K562 (cell line): ENCODE measurements at regions not wholly inside any gene's neighbourhood (a gene's known extent, or its start where the extent isn't known, plus 50 kb on each side); places are given as distances from the start of the nearest gene placed in this dataset.

Experiments
- ATAC-seq: fragments of 200-7000 bp; cut with Tn5 transposase; 3 replicates; pipeline ENCODE4 v1.9.1; 2020; ENCODE audit warnings: moderate library complexity
- BruUV-seq: library from RNA; stranded (reverse); fragments of 400-500 nt; replicated peaks from 2 replicates; lab custom pipeline; 2021; lab: Mats Ljungman, UMichigan
- CTCF ChIA-PET: fragments of 300-600 bp; formaldehyde crosslinking; extraction: SDS; loops from one replicate; lab custom pipeline; 2021; ENCODE audit warnings: low intra/inter-chr PET ratio; lab: Yijun Ruan, JAX
- POLR2A ChIA-PET: fragments of 300-600, 350-650 bp; sonication (Branson Sonifier 250); formaldehyde crosslinking; extraction: SDS; loops from one replicate; lab custom pipeline; 2021; ENCODE audit warnings: antibody characterized with exemption, inconsistent platforms; lab: Yijun Ruan, JAX
- DNase-seq, 4 experiments: peaks; one replicate each; pipeline versions ENCODE4 v3.0.0 to v3.0.0-alpha.2; 2011 to 2018; ENCODE audit warnings: low spot score in 3 of 4, mixed read lengths in 3 of 4; ENCODE audit errors: extremely low read depth in 1 of 4
- FAIRE-seq: peaks from 2 replicates; lab custom pipeline; 2011; peaks lifted over from hg19 to GRCh38; lab: Jason Lieb, UNC
- H2AFZ ChIP-seq: 2 replicates; pipeline ENCODE4 v1.6.0; 2011; ENCODE audit warnings: low read depth, low read length, control low read depth, inconsistent platforms
- H3K27ac ChIP-seq: fragments of 200-600 bp; 3 replicates; pipeline ENCODE4 v1.8.0; 2011; ENCODE audit warnings: low read depth, mild to moderate bottlenecking, control low read depth, inconsistent platforms, low read length, moderate library complexity, mixed read lengths; ENCODE audit errors: extremely low read depth
- H3K27me3 ChIP-seq, 2 experiments: fragments of 300-600 bp in 1 of 2; 2 replicates in 1 of 2; 3 replicates in 1 of 2; pipeline versions ENCODE4 v1.6.0 to v1.8.0; 2011; ENCODE audit warnings: inconsistent platforms in 2 of 2, low read length in 2 of 2, mild to moderate bottlenecking in 1 of 2, mixed read lengths in 1 of 2, moderate library complexity in 1 of 2; ENCODE audit not compliant: control insufficient read depth in 2 of 2, insufficient read depth in 2 of 2
- H3K36me3 ChIP-seq: fragments of 300-600 bp; 3 replicates; pipeline ENCODE4 v1.8.0; 2011; ENCODE audit warnings: mild to moderate bottlenecking, low read length, inconsistent platforms; ENCODE audit not compliant: control insufficient read depth, insufficient read depth
- H3K4me1 ChIP-seq, 2 experiments: fragments of 200-600 bp in 1 of 2; replicated peaks in 1 of 2; 2 replicates in 1 of 2; 3 replicates in 1 of 2; pipeline versions ENCODE4 v1.5.1 to v1.8.0; 2011; ENCODE audit warnings: inconsistent platforms in 2 of 2, low read length in 2 of 2, mild to moderate bottlenecking in 1 of 2, mixed read lengths in 1 of 2, moderate library complexity in 1 of 2; ENCODE audit not compliant: control insufficient read depth in 2 of 2, insufficient read depth in 2 of 2
- H3K4me2 ChIP-seq: 2 replicates; pipeline ENCODE4 v1.6.1; 2011; ENCODE audit warnings: low read length, control low read depth, inconsistent platforms, mixed read lengths; ENCODE audit not compliant: insufficient read depth
- H3K4me3 ChIP-seq: fragments of 200-600 bp; sonication (generic), shearing (Covaris generic); 2 replicates; pipeline ENCODE4 v1.5.1; 2016; ENCODE audit warnings: control low read depth, inconsistent platforms
- H3K79me2 ChIP-seq: fragments of 200-600 bp; 3 replicates; pipeline ENCODE4 v1.8.0; 2011; ENCODE audit warnings: low read length, inconsistent platforms; ENCODE audit not compliant: control insufficient read depth, insufficient read depth
- H3K9ac ChIP-seq, 2 experiments: 2 replicates each; pipeline versions ENCODE4 v1.6.0 to v1.6.1; 2011; ENCODE audit warnings: low read depth in 2 of 2, low read length in 2 of 2, control low read depth in 1 of 2, inconsistent platforms in 1 of 2, mild to moderate bottlenecking in 1 of 2, mixed read lengths in 1 of 2; ENCODE audit not compliant: insufficient read depth in 1 of 2
- H3K9me1 ChIP-seq: one replicate; pipeline ENCODE4 v1.6.0; 2011; ENCODE audit warnings: inconsistent platforms, mild to moderate bottlenecking, low read length, moderate library complexity; ENCODE audit not compliant: control insufficient read depth, insufficient read depth
- H3K9me3 ChIP-seq: replicated peaks from 2 replicates; pipeline ENCODE4 v1.5.1; 2011; ENCODE audit warnings: low read depth, low read length, inconsistent platforms; ENCODE audit not compliant: control insufficient read depth, insufficient read depth
- H4K20me1 ChIP-seq: replicated peaks from 2 replicates; pipeline ENCODE4 v1.6.1; 2011; ENCODE audit warnings: low read length, inconsistent platforms, mixed read lengths; ENCODE audit not compliant: control insufficient read depth, insufficient read depth
- DMBX1 ChIP-seq: fragments of 250-450 bp; sonication (Bioruptor Pico); IDR thresholded peaks from 2 replicates; pipeline ENCODE4 v1.8.0; 2022; ENCODE audit warnings: inconsistent platforms, mild to moderate bottlenecking, moderate library complexity, borderline replicate concordance
- ELF4 ChIP-seq: fragments of 450-650 bp; formaldehyde crosslinking; IDR thresholded peaks from 2 replicates; pipeline ENCODE4 v1.4.0; 2022; ENCODE audit warnings: missing genetic modification characterization
- GTF2B ChIP-seq: IDR thresholded peaks from 2 replicates; pipeline ENCODE4 v1.6.1; 2011; ENCODE audit not compliant: insufficient read length; ENCODE audit errors: extremely low read depth
- HDAC1 ChIP-seq, 2 experiments: fragments of 450-650 bp; IDR thresholded peaks; 2 replicates each; pipeline ENCODE4 v1.6.1; 2016 to 2017; ENCODE audit warnings: inconsistent platforms in 1 of 2, mild to moderate bottlenecking in 1 of 2, moderate library complexity in 1 of 2
- ID3 ChIP-seq, 2 experiments: fragments of 250-450 bp in 1 of 2; fragments of 450-650 bp in 1 of 2; sonication (Bioruptor Pico) in 1 of 2; IDR thresholded peaks; 2 replicates each; pipeline versions ENCODE4 v1.6.1 to v1.8.0; 2016 to 2021; ENCODE audit warnings: mild to moderate bottlenecking in 2 of 2, moderate library complexity in 2 of 2, missing compliant biosample characterization in 1 of 2, missing genetic modification characterization in 1 of 2
- MCM2 ChIP-seq: fragments of 450-650 bp; IDR thresholded peaks from 2 replicates; pipeline ENCODE4 v1.6.1; 2017; ENCODE audit warnings: low read depth, mild to moderate bottlenecking
- NR3C1 ChIP-seq: sonication (generic); formaldehyde crosslinking; IDR thresholded peaks from 2 replicates; pipeline ENCODE4 v1.8.1; 2022; ENCODE audit warnings: missing genetic modification reagents
- PREB ChIP-seq: sonication (generic); formaldehyde crosslinking; IDR thresholded peaks from 2 replicates; pipeline ENCODE4 v1.8.1; 2023; ENCODE audit warnings: mild to moderate bottlenecking, missing genetic modification reagents
- RBBP5 ChIP-seq: fragments of 200-600 bp; sonication (generic); IDR thresholded peaks from 2 replicates; pipeline ENCODE4 v1.6.1; 2012; ENCODE audit warnings: borderline replicate concordance, mild to moderate bottlenecking, low read length, control low read depth, inconsistent platforms; ENCODE audit not compliant: insufficient read depth, poor library complexity, severe bottlenecking
- STAT5A ChIP-seq: IDR thresholded peaks from 2 replicates; pipeline ENCODE4 v1.6.1; 2012; ENCODE audit warnings: low read length, inconsistent platforms, borderline replicate concordance
- TCF7 ChIP-seq: sonication (generic); IDR thresholded peaks from 2 replicates; pipeline ENCODE4 v1.6.1; 2016; ENCODE audit warnings: antibody characterized with exemption, borderline replicate concordance
- WGBS: fragments of 100-300 bp; shearing (Covaris generic); methylation state at CpG from one replicate; pipeline ENCODE4 v1.1.6; 2016; ENCODE audit warnings: low coverage, mixed read lengths; ENCODE audit not compliant: insufficient coverage; ENCODE audit errors: missing lambda C conversion rate; 5-methylcytosine and 5-hydroxymethylcytosine counted together
- in situ Hi-C: fragments of 300-500 bp; cut with MboI; formaldehyde crosslinking; loops from 4 replicates; pipeline ENCODE4 v1.15.0; 2018; ENCODE audit warnings: inconsistent platforms, mixed read lengths
- intact Hi-C: fragments of 100-400 bp; cut with micrococcal nuclease; formaldehyde crosslinking; loops from 2 replicates; pipeline ENCODE4 v1.14.2; 2022

GRCh38 chr7:68820321-68820720 is 778.0 kb upstream of the AUTS2 start:
- in situ Hi-C loops (no loop called here), intact Hi-C loops (no loop called here)
- H3K27ac ChIP-seq, result no peak overlapping the region
- no TSS peak for BruUV-seq
- DNase-seq, result no peak
- ChIA-PET CTCF (no interaction called here), POLR2A (no interaction called here)
- FAIRE-seq, result no peak
- no peaks in the 10 kb centered on the region for H3K79me2 ChIP-seq
- no peaks in the 10 kb centered on the region for H3K9me3 ChIP-seq
- ATAC-seq, result no peak
- H3K4me2 ChIP-seq, result no peak overlapping the region
- H2AFZ ChIP-seq, result no peak overlapping the region
- no peak for TF ChIP-seq TCF7
- TF ChIP-seq MCM2, result no peak
- no peak for TF ChIP-seq DMBX1 (CRISPR knock-in tag)
- no peak for TF ChIP-seq ELF4 (CRISPR knock-in tag)
- no peak for TF ChIP-seq PREB (CRISPR knock-in tag)
- TF ChIP-seq NR3C1, result no peak
- no peak for TF ChIP-seq RBBP5
- TF ChIP-seq STAT5A, result no peak
- no peak for TF ChIP-seq HDAC1 (IDR thresholded peaks at IDR 0.05)
- TF ChIP-seq GTF2B, result no peak
- TF ChIP-seq ID3 (CRISPR knock-in tag; IDR thresholded peaks at IDR 0.05), result no peak
- no peak for TF ChIP-seq ID3 (tag; IDR thresholded peaks at IDR 0.05)
- no peaks in the 10 kb centered on the region for H4K20me1 ChIP-seq
- H3K4me3 ChIP-seq, result no peak overlapping the region
- H3K9me1 ChIP-seq, result no peaks in the 10 kb centered on the region
- H3K36me3 ChIP-seq, result no peaks in the 10 kb centered on the region
- H3K4me1 ChIP-seq, result no peaks in the 10 kb centered on the region
- H3K27me3 ChIP-seq, result no peaks in the 10 kb centered on the region
- 0% methylated on average over 6 of the region's 6 CpGs for WGBS
- no peak overlapping the region for H3K9ac ChIP-seq
